ENCODE measurements at regions not wholly inside any gene's neighbourhood (a gene's known extent, or its start where the extent isn't known, plus 50 kb on each side); places are given as distances from the start of the nearest gene placed in this dataset.

DNA sequence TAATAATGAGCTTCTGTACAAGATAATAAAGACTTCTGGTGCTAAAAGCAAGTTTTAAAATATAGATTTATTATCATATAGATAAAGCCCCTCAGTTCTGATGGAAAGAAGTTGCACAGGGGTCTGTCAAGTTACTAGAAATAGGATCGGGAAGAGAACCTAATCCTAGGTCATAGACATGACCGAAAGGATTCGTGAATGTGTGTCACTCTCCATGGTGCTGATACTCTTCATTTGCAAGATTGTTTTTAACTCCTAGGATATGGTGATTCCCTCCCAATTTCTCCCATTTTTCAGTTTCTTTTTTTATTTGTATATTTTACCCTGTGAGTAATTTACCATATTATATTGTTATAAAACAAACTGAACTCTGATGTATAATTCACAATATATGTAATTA lies 58.9 kb upstream of the CTNNA2 start:
- H4K8ac ChIP-seq (ENCODE audit: extremely low read depth, insufficient read depth, low read length) = no peak overlapping the region
- no peak overlapping the region for H3K9ac ChIP-seq (replicated peaks in 1 of 4; ENCODE audit: extremely low read depth in 1 of 4, low read depth in 3 of 4, low read length in 3 of 4)
- no peak overlapping the region for H3K4me3 ChIP-seq (ENCODE audit: extremely low read depth in 1 of 4, insufficient read depth in 2 of 4, low read depth in 3 of 4, low read length in 4 of 4)
- no peaks in the 10 kb centered on the region for H4K20me1 ChIP-seq (replicated peaks in 1 of 2; ENCODE audit: control insufficient read depth in 1 of 2, insufficient read depth in 2 of 2, low read length in 2 of 2)
- POLR2A ChIA-PET (ENCODE audit: partially characterized antibody) = no interaction called here
- H3K36me3 ChIP-seq (ENCODE audit: control insufficient read depth in 2 of 4, insufficient read depth in 4 of 4, low read length in 3 of 4) = no peaks in the 10 kb centered on the region
- H4K91ac ChIP-seq (replicated peaks; ENCODE audit: insufficient read length, low read length) = no peak overlapping the region
- peaks cover 0 to 3% (median 1%) of the 10 kb centered on the region in 4 experiments; a peak in 3 of 7 replicates for H3K4me1 ChIP-seq (replicated peaks in 1 of 4; ENCODE audit: control insufficient read depth in 3 of 4, insufficient read depth in 4 of 4, low read length in 3 of 4)
- H2BK120ac ChIP-seq (replicated peaks; ENCODE audit: low read depth, low read length) = no peak overlapping the region
- no peak overlapping the region for H3K4me2 ChIP-seq (ENCODE audit: insufficient read depth in 1 of 2, low read depth in 2 of 2, low read length in 2 of 2)
- H3K23ac ChIP-seq (ENCODE audit: insufficient read length) = no peak overlapping the region
- no peaks in the 10 kb centered on the region for H3K9me3 ChIP-seq (ENCODE audit: insufficient read depth in 2 of 2, low read depth in 1 of 2, low read length in 1 of 2)
- no peak overlapping the region for H2BK12ac ChIP-seq (ENCODE audit: low read depth, low read length)
- H3K56ac ChIP-seq (replicated peaks; ENCODE audit: insufficient read length, low read depth, low read length) = no peak overlapping the region
- H2AFZ ChIP-seq (ENCODE audit: low read length) = no peak overlapping the region
- CTCF ChIA-PET (ENCODE audit: partially characterized antibody) = no interaction called here
- H3K27ac ChIP-seq (ENCODE audit: low read depth, low read length) = no peak overlapping the region
- H3K4ac ChIP-seq (replicated peaks; ENCODE audit: insufficient read length, low read depth, low read length) = no peak overlapping the region
- no peaks in the 10 kb centered on the region for H3K79me2 ChIP-seq (ENCODE audit: control insufficient read depth in 1 of 2, insufficient read depth in 2 of 2, low read length in 2 of 2)
- no peaks in the 10 kb centered on the region for H3K23me2 ChIP-seq (ENCODE audit: low read depth, low read length)
- no peak overlapping the region for H3K14ac ChIP-seq (ENCODE audit: insufficient read length)
- no peak overlapping the region for H4K5ac ChIP-seq (ENCODE audit: insufficient read length, low read depth, low read length)
- no peaks in the 10 kb centered on the region for H3K27me3 ChIP-seq (replicated peaks in 1 of 4; ENCODE audit: control insufficient read depth in 3 of 4, extremely low read depth in 1 of 4, insufficient read depth in 3 of 4, low read length in 3 of 4)
- H2BK20ac ChIP-seq (ENCODE audit: low read length) = no peak overlapping the region
- no peak overlapping the region for H2BK5ac ChIP-seq (ENCODE audit: low read depth, low read length)
- no peak overlapping the region for H2AK5ac ChIP-seq (ENCODE audit: low read depth, low read length)
- H2BK15ac ChIP-seq (ENCODE audit: low read length) = no peak overlapping the region
- H3K18ac ChIP-seq (ENCODE audit: extremely low read depth, low read length) = no peak overlapping the region
- FAIRE-seq = peak; percentile 57
- WGBS, 2 experiments (ENCODE audit: extremely low coverage in 1 of 2, insufficient coverage in 1 of 2, insufficient read length in 1 of 2, insufficient replicate concordance in 2 of 2, low coverage in 1 of 2, low lambda C conversion rate in 2 of 2, missing lambda C conversion rate in 1 of 2) = 76% methylated on average over 3 of the region's 3 CpGs; no CpG with 5 or more reads in 1 of the 2 experiments
- no peaks in the 10 kb centered on the region for H3K79me1 ChIP-seq (ENCODE audit: low read depth, low read length)
- no peak for DNase-seq (ENCODE audit: low read depth in 1 of 2, low spot score in 2 of 2)
- TF ChIP-seq KDM1A (IDR thresholded peaks at IDR 0.05; ENCODE audit: borderline replicate concordance, low read length) = no peak
- TF ChIP-seq PHF8 (conservative IDR thresholded peaks at IDR 0.05; ENCODE audit: low read depth, low read length) = no peak
- TF ChIP-seq SIN3A (conservative IDR thresholded peaks at IDR 0.05 in 1 of 2, IDR thresholded peaks at IDR 0.05 in 1 of 2; ENCODE audit: low read depth in 1 of 2, low read length in 2 of 2) = no peak
- no peak for TF ChIP-seq RXRA (IDR thresholded peaks at IDR 0.05; ENCODE audit: insufficient read depth, low read depth, low read length)
- no peak for TF ChIP-seq ATF2 (IDR thresholded peaks at IDR 0.05; ENCODE audit: low read length)
- TF ChIP-seq KDM4A (IDR thresholded peaks at IDR 0.05; ENCODE audit: low read depth, low read length, severe bottlenecking) = no peak
- no peak for TF ChIP-seq NRF1 (IDR thresholded peaks at IDR 0.05; ENCODE audit: low read depth, low read length)
- no peak for TF ChIP-seq CTBP2 (IDR thresholded peaks at IDR 0.05; ENCODE audit: borderline replicate concordance, insufficient read depth, insufficient read length, low read length)
- no peak for TF ChIP-seq SIX5 (IDR thresholded peaks at IDR 0.05; ENCODE audit: low read depth, low read length)
- no peak for TF ChIP-seq POLR2A (IDR thresholded peaks at IDR 0.05; ENCODE audit: control extremely low read depth in 1 of 2, low read depth in 2 of 2, low read length in 2 of 2)
- no peak for TF ChIP-seq MAFK (IDR thresholded peaks at IDR 0.05; ENCODE audit: low read depth, low read length)
- no peak for TF ChIP-seq RNF2 (IDR thresholded peaks at IDR 0.05; ENCODE audit: borderline replicate concordance, low read depth, low read length, missing control alignments, poor library complexity, severe bottlenecking)
- TF ChIP-seq SUZ12 (IDR thresholded peaks at IDR 0.05; ENCODE audit: low read length) = no peak

Measured in H1 (cell line).